ENCODE measurements at regions not wholly inside any gene's neighbourhood (a gene's known extent, or its start where the extent isn't known, plus 50 kb on each side); places are given as distances from the start of the nearest gene placed in this dataset.

DNA sequence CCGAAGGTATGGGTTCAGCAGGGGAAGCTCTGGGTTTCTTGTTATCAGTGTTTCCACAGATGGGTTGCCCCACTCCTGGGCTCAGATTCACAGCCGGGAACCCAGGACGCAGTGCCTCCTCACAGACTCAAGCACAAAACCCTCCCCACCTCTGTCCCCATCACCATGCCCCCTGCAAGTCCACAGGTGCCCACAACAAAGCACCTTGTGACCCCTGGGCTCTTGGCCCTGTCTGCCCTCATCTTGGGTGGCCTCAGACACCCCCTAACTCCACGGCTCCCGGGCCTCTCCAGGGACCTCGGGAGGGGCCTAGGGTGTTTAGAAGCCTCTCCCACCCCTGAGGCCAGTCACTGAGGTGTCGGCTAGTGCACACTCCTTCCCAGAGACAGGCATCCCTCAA lies 231.7 kb downstream of the TUBA3C start:
- H3K9me3 Mint-ChIP-seq, result peaks cover 97 to 100% of the 10 kb centered on the region in 2 experiments
- H3K27ac ChIP-seq (ENCODE audit: insufficient read length, low read depth, low read length), result no peak overlapping the region
- no peak overlapping the region for H2BK120ac ChIP-seq (ENCODE audit: low read depth, low read length, poor library complexity, severe bottlenecking)
- no peaks in the 10 kb centered on the region for H3K27me3 ChIP-seq (ENCODE audit: insufficient read depth, low read length)
- H3K9ac ChIP-seq (ENCODE audit: extremely low read depth, insufficient read length, low read length), result no peak overlapping the region
- no peaks in the 10 kb centered on the region for H3K79me1 ChIP-seq (ENCODE audit: insufficient read depth, low read depth, low read length, poor library complexity, severe bottlenecking)
- no peak overlapping the region for H3K4me3 Mint-ChIP-seq
- H4K5ac ChIP-seq (ENCODE audit: insufficient read length, low read depth, low read length), result no peak overlapping the region
- H3K4me1 Mint-ChIP-seq, result no peaks in the 10 kb centered on the region
- H2AFZ ChIP-seq (ENCODE audit: low read length), result no peak overlapping the region
- no CpG with 5 or more reads among the region's 7 CpGs for WGBS (ENCODE audit: extremely low coverage, insufficient read length, low lambda C conversion rate)
- TF ChIP-seq, protein P1, sequence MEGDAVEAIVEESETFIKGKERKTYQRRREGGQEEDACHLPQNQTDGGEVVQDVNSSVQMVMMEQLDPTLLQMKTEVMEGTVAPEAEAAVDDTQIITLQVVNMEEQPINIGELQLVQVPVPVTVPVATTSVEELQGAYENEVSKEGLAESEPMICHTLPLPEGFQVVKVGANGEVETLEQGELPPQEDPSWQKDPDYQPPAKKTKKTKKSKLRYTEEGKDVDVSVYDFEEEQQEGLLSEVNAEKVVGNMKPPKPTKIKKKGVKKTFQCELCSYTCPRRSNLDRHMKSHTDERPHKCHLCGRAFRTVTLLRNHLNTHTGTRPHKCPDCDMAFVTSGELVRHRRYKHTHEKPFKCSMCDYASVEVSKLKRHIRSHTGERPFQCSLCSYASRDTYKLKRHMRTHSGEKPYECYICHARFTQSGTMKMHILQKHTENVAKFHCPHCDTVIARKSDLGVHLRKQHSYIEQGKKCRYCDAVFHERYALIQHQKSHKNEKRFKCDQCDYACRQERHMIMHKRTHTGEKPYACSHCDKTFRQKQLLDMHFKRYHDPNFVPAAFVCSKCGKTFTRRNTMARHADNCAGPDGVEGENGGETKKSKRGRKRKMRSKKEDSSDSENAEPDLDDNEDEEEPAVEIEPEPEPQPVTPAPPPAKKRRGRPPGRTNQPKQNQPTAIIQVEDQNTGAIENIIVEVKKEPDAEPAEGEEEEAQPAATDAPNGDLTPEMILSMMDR (conservative IDR thresholded peaks at IDR 0.05), result no peak
- no peak overlapping the region for H3K4ac ChIP-seq (ENCODE audit: low read depth, low read length)
- no peak overlapping the region for H3K23ac ChIP-seq (ENCODE audit: insufficient read length, low read depth, low read length)
- no peaks in the 10 kb centered on the region for H3K4me1 ChIP-seq (ENCODE audit: insufficient read depth, low read length)
- H3K4me2 ChIP-seq (ENCODE audit: insufficient read depth, insufficient read length, low read length), result no peak overlapping the region
- peak overlapping the region in 1 of 3 experiments; percentile 65; a peak in 1 of 7 replicates for H3K27ac Mint-ChIP-seq
- no peaks in the 10 kb centered on the region for H3K79me2 ChIP-seq (ENCODE audit: insufficient read depth, low read length)
- H3K14ac ChIP-seq (ENCODE audit: insufficient read depth, low read length), result no peak overlapping the region
- H3K23me2 ChIP-seq (ENCODE audit: insufficient read length, low read depth, low read length, poor library complexity, severe bottlenecking), result no peaks in the 10 kb centered on the region
- H2AK5ac ChIP-seq (ENCODE audit: insufficient read length, low read length), result no peak overlapping the region
- no peak for DNase-seq
- H2BK5ac ChIP-seq (ENCODE audit: insufficient read length, low read length), result no peak overlapping the region
- no peak overlapping the region for H3K56ac ChIP-seq (ENCODE audit: insufficient read length, low read depth, low read length)
- no peak overlapping the region for H2BK12ac ChIP-seq (ENCODE audit: insufficient read length, low read depth, low read length)
- H4K8ac ChIP-seq (replicated peaks; ENCODE audit: insufficient read length, low read depth, low read length), result no peak overlapping the region
- H2BK15ac ChIP-seq (ENCODE audit: low read depth, low read length), result no peak overlapping the region
- H4K20me1 ChIP-seq (ENCODE audit: control insufficient read depth, insufficient read depth, insufficient read length), result no peaks in the 10 kb centered on the region
- no peak overlapping the region for H3K18ac ChIP-seq (ENCODE audit: insufficient read length, low read depth, low read length)
- peaks cover 96% of the 10 kb centered on the region for H3K9me3 ChIP-seq (ENCODE audit: control insufficient read depth, low read depth, low read length)
- no peaks in the 10 kb centered on the region; the same call in none of the 2 replicates for H3K27me3 Mint-ChIP-seq (ENCODE audit: low read depth)
- no peak overlapping the region for H3T11ph ChIP-seq (ENCODE audit: low read length)
- no peak overlapping the region for H4K91ac ChIP-seq (ENCODE audit: insufficient read length, low read depth, low read length)
- H2BK20ac ChIP-seq (ENCODE audit: low read depth, low read length, poor library complexity, severe bottlenecking), result no peak overlapping the region
- H3K36me3 Mint-ChIP-seq (ENCODE audit: insufficient read depth in 1 of 3, low read depth in 3 of 3), result peaks cover 21 to 30% (median 24%) of the 10 kb centered on the region in 3 experiments; a peak in 6 of 7 replicates
